Osteoblast (primary cell): ENCODE measurements at regions not wholly inside any gene's neighbourhood (a gene's known extent, or its start where the extent isn't known, plus 50 kb on each side); places are given as distances from the start of the nearest gene placed in this dataset.

ENCODE experiments used
- DNase-seq: peaks from one replicate; pipeline ENCODE4 v3.0.0; 2011; ENCODE audit warnings: low spot score, mixed read lengths; ENCODE audit not compliant: insufficient read length; ENCODE audit errors: missing footprints
- H2AFZ ChIP-seq: 2 replicates; pipeline ENCODE4 v1.6.0; 2011; ENCODE audit warnings: mild to moderate bottlenecking, low read length
- H3K27ac ChIP-seq: 2 replicates; pipeline ENCODE4 v1.5.1; 2011; ENCODE audit warnings: mild to moderate bottlenecking, low read depth, low read length, moderate library complexity
- H3K27me3 ChIP-seq: 2 replicates; pipeline ENCODE4 v1.6.0; 2012; ENCODE audit warnings: mild to moderate bottlenecking, control low read depth, inconsistent platforms, low read length, moderate library complexity; ENCODE audit not compliant: insufficient read depth
- H3K36me3 ChIP-seq: 2 replicates; pipeline ENCODE4 v1.5.1; 2011; ENCODE audit warnings: mild to moderate bottlenecking, low read length, control low read depth, moderate library complexity; ENCODE audit not compliant: insufficient read depth
- H3K4me1 ChIP-seq: 2 replicates; pipeline ENCODE4 v1.5.1; 2011; ENCODE audit warnings: mild to moderate bottlenecking, low read length, control low read depth, moderate library complexity; ENCODE audit not compliant: insufficient read depth
- H3K4me2 ChIP-seq: 2 replicates; pipeline ENCODE4 v1.6.0; 2011; ENCODE audit warnings: mild to moderate bottlenecking, low read length; ENCODE audit not compliant: insufficient read depth
- H3K4me3 ChIP-seq: fragments of 200-600 bp; sonication (generic); 3 replicates; pipeline ENCODE4 v1.5.1; 2012; ENCODE audit warnings: mild to moderate bottlenecking, low read length, inconsistent platforms; ENCODE audit not compliant: insufficient read depth
- H3K79me2 ChIP-seq: 2 replicates; pipeline ENCODE4 v1.6.0; 2012; ENCODE audit warnings: mild to moderate bottlenecking, low read length, control low read depth, inconsistent platforms; ENCODE audit not compliant: insufficient read depth
- H3K9me3 ChIP-seq: 2 replicates; pipeline ENCODE4 v1.5.1; 2011; ENCODE audit warnings: low read depth, low read length, control low read depth
- H4K20me1 ChIP-seq: 2 replicates; pipeline ENCODE4 v1.6.0; 2012; ENCODE audit warnings: mild to moderate bottlenecking, low read length, control low read depth; ENCODE audit not compliant: insufficient read depth
- CTCF ChIP-seq: IDR thresholded peaks from 2 replicates; pipeline ENCODE4 v1.5.1; 2011; ENCODE audit warnings: mild to moderate bottlenecking, low read depth, low read length, moderate library complexity; ENCODE audit errors: extremely low read depth

- H3K9me3 ChIP-seq, result no peaks in the 10 kb centered on the region
- no peaks in the 10 kb centered on the region for H3K36me3 ChIP-seq
- H3K4me2 ChIP-seq, result no peak overlapping the region
- H2AFZ ChIP-seq, result no peak overlapping the region
- H3K4me3 ChIP-seq, result no peak overlapping the region
- H4K20me1 ChIP-seq, result no peaks in the 10 kb centered on the region
- no peak for DNase-seq
- no peak overlapping the region for H3K27ac ChIP-seq
- no peaks in the 10 kb centered on the region for H3K27me3 ChIP-seq
- TF ChIP-seq CTCF, result no peak
- no peaks in the 10 kb centered on the region for H3K79me2 ChIP-seq
- no peaks in the 10 kb centered on the region for H3K4me1 ChIP-seq
Measured at GRCh38 chr1:79974659-79975058, 968.1 kb upstream of the ADGRL4 start.

GRCh38 chr1:79969886-79970285, 963.4 kb upstream of the ADGRL4 start:
- Histone ChIP-seq H3K36me3 (no peaks in the 10 kb centered on the region), H3K27me3 (no peaks in the 10 kb centered on the region), H3K79me2 (no peaks in the 10 kb centered on the region), H2AFZ (no peak overlapping the region), H3K4me1 (no peaks in the 10 kb centered on the region), H3K27ac (no peak overlapping the region), H3K4me3 (no peak overlapping the region), H4K20me1 (no peaks in the 10 kb centered on the region), H3K4me2 (no peak overlapping the region), H3K9me3 (peaks cover 3% of the 10 kb centered on the region)
- no peak for TF ChIP-seq CTCF
- DNase-seq, result no peak

- no peaks in the 10 kb centered on the region for H3K27me3 ChIP-seq
- no peaks in the 10 kb centered on the region for H3K4me1 ChIP-seq
- H3K4me2 ChIP-seq, result no peak overlapping the region
- peaks cover 3% of the 10 kb centered on the region for H3K9me3 ChIP-seq
- H3K4me3 ChIP-seq, result no peak overlapping the region
- H3K36me3 ChIP-seq, result no peaks in the 10 kb centered on the region
- H4K20me1 ChIP-seq, result no peaks in the 10 kb centered on the region
- H2AFZ ChIP-seq, result no peak overlapping the region
- DNase-seq, result no peak
- no peaks in the 10 kb centered on the region for H3K79me2 ChIP-seq
- no peak overlapping the region for H3K27ac ChIP-seq
- no peak for TF ChIP-seq CTCF
Measured at GRCh38 chr1:79966438-79966837, 959.9 kb upstream of the ADGRL4 start.

- Histone ChIP-seq H3K36me3 (no peaks in the 10 kb centered on the region), H3K4me1 (no peaks in the 10 kb centered on the region), H3K4me3 (no peak overlapping the region), H4K20me1 (no peaks in the 10 kb centered on the region), H3K27me3 (no peaks in the 10 kb centered on the region), H2AFZ (no peak overlapping the region), H3K4me2 (no peak overlapping the region), H3K9me3 (no peaks in the 10 kb centered on the region), H3K27ac (no peak overlapping the region), H3K79me2 (no peaks in the 10 kb centered on the region)
- TF ChIP-seq CTCF, result no peak
- no peak for DNase-seq
Measured at GRCh38 chr1:79959635-79960034, 953.1 kb upstream of the ADGRL4 start.
